Panc1 (cell line): ENCODE measurements at regions not wholly inside any gene's neighbourhood (a gene's known extent, or its start where the extent isn't known, plus 50 kb on each side); places are given as distances from the start of the nearest gene placed in this dataset.

ENCODE experiments used
- ATAC-seq: fragments of 200-7000 bp; cut with Tn5 transposase; 2 replicates; pipeline ENCODE4 v1.9.1; 2020; ENCODE audit warnings: mild to moderate bottlenecking, moderate library complexity
- BruUV-seq: library from RNA; stranded (reverse); fragments of 400-500 nt; replicated peaks from 2 replicates; lab custom pipeline; 2021; lab: Mats Ljungman, UMichigan
- CTCF ChIA-PET: fragments of 300-600 bp; sonication (Branson Sonifier 250); formaldehyde crosslinking; loops from one replicate; lab custom pipeline; 2022; ENCODE audit warnings: antibody characterized with exemption; lab: Charles Lee
- POLR2A ChIA-PET: fragments of 300-600 bp; sonication (Branson Sonifier 250); formaldehyde crosslinking; loops from one replicate; lab custom pipeline; 2022; ENCODE audit warnings: antibody characterized with exemption; lab: Charles Lee
- DNase-seq: peaks from one replicate; pipeline ENCODE4 v3.0.0-alpha.2; 2010; ENCODE audit warnings: low read depth, low spot score
- H3K27ac ChIP-seq: 2 replicates; pipeline ENCODE4 v1.5.1; 2011; ENCODE audit warnings: mild to moderate bottlenecking, low read length, inconsistent platforms
- H3K27me3 ChIP-seq: fragments of 200-500 bp; sonication (Bioruptor generic); 2 replicates; pipeline ENCODE4 v1.6.0; 2014; ENCODE audit warnings: low read length, inconsistent platforms; ENCODE audit not compliant: control insufficient read depth, insufficient read depth
- H3K36me3 ChIP-seq: fragments of 200-500 bp; sonication (Bioruptor generic); 2 replicates; pipeline ENCODE4 v1.5.1; 2014; ENCODE audit warnings: inconsistent platforms, mild to moderate bottlenecking, low read length, moderate library complexity; ENCODE audit not compliant: control insufficient read depth, insufficient read depth
- H3K4me1 ChIP-seq: 2 replicates; pipeline ENCODE4 v1.5.1; 2011; ENCODE audit warnings: inconsistent platforms, mild to moderate bottlenecking, low read length, moderate library complexity; ENCODE audit not compliant: control insufficient read depth, insufficient read depth
- H3K4me3 ChIP-seq, 2 experiments: 2 replicates each; pipeline ENCODE4 v1.5.1; 2011 to 2012; ENCODE audit warnings: low read depth in 2 of 2, low read length in 2 of 2, mild to moderate bottlenecking in 2 of 2, inconsistent platforms in 1 of 2, moderate library complexity in 1 of 2
- H3K9me3 ChIP-seq: fragments of 200-500 bp; sonication (Bioruptor generic); 2 replicates; pipeline ENCODE4 v1.5.1; 2014; ENCODE audit warnings: low read depth, mild to moderate bottlenecking, inconsistent platforms, low read length, moderate library complexity; ENCODE audit not compliant: control insufficient read depth, insufficient read depth
- CTCF ChIP-seq: fragments of 450-650 bp; IDR thresholded peaks from 2 replicates; pipeline ENCODE4 v1.5.1; 2017; ENCODE audit warnings: mild to moderate bottlenecking
- POLR2AphosphoS5 ChIP-seq: IDR thresholded peaks from 2 replicates; pipeline ENCODE4 v1.6.1; 2012; ENCODE audit warnings: mild to moderate bottlenecking, low read depth, low read length, moderate library complexity
- REST ChIP-seq, 2 experiments: IDR thresholded peaks; 2 replicates each; pipeline ENCODE4 v1.6.1; 2011 to 2012; ENCODE audit warnings: low read depth in 2 of 2, control low read depth in 1 of 2, low read length in 1 of 2, mild to moderate bottlenecking in 1 of 2, moderate library complexity in 1 of 2; ENCODE audit not compliant: insufficient read depth in 1 of 2
- SIN3A ChIP-seq: IDR thresholded peaks from 2 replicates; pipeline ENCODE4 v1.6.1; 2012; ENCODE audit warnings: low read depth, mild to moderate bottlenecking, low read length, moderate library complexity, borderline replicate concordance; ENCODE audit not compliant: insufficient read depth
- TCF7L2 ChIP-seq: IDR thresholded peaks from 2 replicates; pipeline ENCODE4 v1.6.1; 2011; ENCODE audit warnings: mild to moderate bottlenecking, low read depth, low read length, inconsistent platforms
- in situ Hi-C: cut with HindIII; loops from 2 replicates; pipeline ENCODE4 v1.10.0; 2016; ENCODE audit warnings: low sequenced_read_pairs, low pct_unique_long_range_greater_than_20kb
- intact Hi-C: fragments of 100-400 bp; cut with micrococcal nuclease; formaldehyde crosslinking; loops from one replicate; pipeline ENCODE4 v1.10.0; 2022; ENCODE audit not compliant: unreplicated experiment

GRCh38 chr12:90331262-90331661 lies 622.6 kb upstream of the ATP2B1 start:
- no peaks in the 10 kb centered on the region for H3K9me3 ChIP-seq
- ATAC-seq (no peak), DNase-seq (no peak)
- H3K27ac ChIP-seq: no peak overlapping the region
- BruUV-seq: no TSS peak
- TF ChIP-seq REST (IDR thresholded peaks at IDR 0.05; ENCODE audit: insufficient read depth in 1 of 2, low read depth in 2 of 2, low read length in 1 of 2) (no peak), CTCF (no peak), SIN3A (no peak), TCF7L2 (no peak), POLR2AphosphoS5 (no peak)
- POLR2A ChIA-PET: no interaction called here
- H3K36me3 ChIP-seq: no peaks in the 10 kb centered on the region
- H3K4me3 ChIP-seq: no peak overlapping the region
- intact Hi-C loops: no loop called here
- H3K4me1 ChIP-seq: no peaks in the 10 kb centered on the region
- H3K27me3 ChIP-seq: no peaks in the 10 kb centered on the region
- in situ Hi-C loops: no loop called here
- CTCF ChIA-PET: no interaction called here

DNA sequence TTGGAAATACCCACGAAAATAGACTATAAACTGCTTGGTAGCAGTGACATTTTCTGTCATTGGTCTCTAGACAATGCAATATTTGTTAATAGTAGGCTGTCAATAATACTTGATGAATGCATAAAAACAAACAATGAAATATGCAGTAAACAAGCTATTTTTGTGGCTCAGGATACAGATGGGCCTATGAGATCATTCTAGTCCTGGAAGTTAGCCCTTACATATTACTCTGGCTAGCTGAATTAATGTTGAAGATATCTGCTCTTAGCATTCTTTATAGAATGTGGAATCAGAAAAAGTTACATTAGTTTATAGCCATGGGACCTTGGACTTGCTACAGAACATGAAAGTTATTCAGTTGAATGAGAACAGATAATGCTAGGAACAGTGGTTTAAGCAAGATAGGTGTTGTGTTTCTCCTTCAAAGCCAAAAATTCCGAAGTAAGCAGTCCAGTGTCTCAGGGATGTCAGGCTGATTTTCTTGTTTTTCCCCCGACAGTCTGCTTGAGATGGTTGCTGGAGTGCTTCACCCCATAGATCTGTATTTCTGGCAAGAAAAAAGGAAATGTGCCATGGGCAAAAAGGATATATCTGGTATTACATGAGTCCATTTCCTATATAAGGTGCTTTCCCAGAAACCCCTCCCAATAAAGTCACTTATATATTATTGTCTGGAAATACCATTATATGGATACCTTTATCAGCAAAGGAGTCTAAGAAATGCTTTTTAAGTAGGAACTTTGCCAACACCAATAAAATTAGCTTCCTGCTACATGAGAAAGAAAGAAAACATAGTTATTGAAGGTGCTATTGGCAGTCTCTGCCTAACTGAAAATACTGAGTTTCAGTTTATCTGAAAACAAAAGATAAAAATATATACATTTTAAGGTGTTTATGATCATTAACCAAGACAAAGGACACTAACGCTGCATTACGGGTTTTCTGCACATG lies 619.4 kb upstream of the ATP2B1 start:
- no peaks in the 10 kb centered on the region for H3K4me1 ChIP-seq
- ChIA-PET CTCF (no interaction called here), POLR2A (no interaction called here)
- H3K27me3 ChIP-seq: no peaks in the 10 kb centered on the region
- ATAC-seq (no peak), DNase-seq (no peak)
- no TSS peak for BruUV-seq
- H3K9me3 ChIP-seq: no peaks in the 10 kb centered on the region
- in situ Hi-C loops: no loop called here
- H3K36me3 ChIP-seq: no peaks in the 10 kb centered on the region
- intact Hi-C loops: no loop called here
- H3K4me3 ChIP-seq: no peak overlapping the region
- H3K27ac ChIP-seq: no peak overlapping the region
- TF ChIP-seq CTCF: no peak
- TF ChIP-seq REST (IDR thresholded peaks at IDR 0.05; ENCODE audit: insufficient read depth in 1 of 2, low read depth in 2 of 2, low read length in 1 of 2): no peak
- no peak for TF ChIP-seq SIN3A
- TF ChIP-seq POLR2AphosphoS5: no peak
- no peak for TF ChIP-seq TCF7L2
